ENCODE measurements at regions not wholly inside any gene's neighbourhood (a gene's known extent, or its start where the extent isn't known, plus 50 kb on each side); places are given as distances from the start of the nearest gene placed in this dataset.

- no peak for DNase-seq
Measured at GRCh38 chr9:118985851-118986250, 383.4 kb downstream of the BRINP1 start.

- no peak for DNase-seq
Measured at GRCh38 chr9:118987167-118987566, 382.1 kb downstream of the BRINP1 start.

- no peak for DNase-seq
Measured at GRCh38 chr9:118990949-118991348, 378.3 kb downstream of the BRINP1 start.

- DNase-seq = no peak
Measured at GRCh38 chr9:118991366-118992285, 377.6 kb downstream of the BRINP1 start.

GRCh38 chr9:118992813-118993794, 376.1 kb downstream of the BRINP1 start:
- DNase-seq = no peak

- no peak for DNase-seq
Measured at GRCh38 chr9:118993965-118994364, 375.3 kb downstream of the BRINP1 start.

- DNase-seq = no peak
Measured at GRCh38 chr9:119002491-119002890, 366.7 kb downstream of the BRINP1 start.

GRCh38 chr9:119003201-119003611, 366.0 kb downstream of the BRINP1 start:
- no peak for DNase-seq

- no peak for DNase-seq
Measured at GRCh38 chr9:119003882-119004617, 365.2 kb downstream of the BRINP1 start.

GRCh38 chr9:119004618-119004990, 364.6 kb downstream of the BRINP1 start:
- DNase-seq = no peak

GRCh38 chr9:119005162-119005561, 364.1 kb downstream of the BRINP1 start:
- no peak for DNase-seq

GRCh38 chr9:119009249-119009648, 360.0 kb downstream of the BRINP1 start:
- DNase-seq = no peak

- no peak for DNase-seq
Measured at GRCh38 chr9:119020284-119020683, 349.0 kb downstream of the BRINP1 start.

- DNase-seq = no peak
Measured at GRCh38 chr9:119020730-119021333, 348.4 kb downstream of the BRINP1 start.

GRCh38 chr9:119026120-119026519, 343.1 kb downstream of the BRINP1 start:
- DNase-seq = no peak

- DNase-seq = no peak
Measured at GRCh38 chr9:119027901-119028699, 341.1 kb downstream of the BRINP1 start.

- no peak for DNase-seq
Measured at GRCh38 chr9:119029886-119030285, 339.3 kb downstream of the BRINP1 start.

- no peak for DNase-seq
Measured at GRCh38 chr9:119033596-119033995, 335.6 kb downstream of the BRINP1 start.

- no peak for DNase-seq
Measured at GRCh38 chr9:119036969-119037368, 332.3 kb downstream of the BRINP1 start.

GRCh38 chr9:119043996-119044395, 325.2 kb downstream of the BRINP1 start:
- DNase-seq = no peak

GRCh38 chr9:119044806-119045205, 324.4 kb downstream of the BRINP1 start:
- no peak for DNase-seq
